ENCODE measurements at regions not wholly inside any gene's neighbourhood (a gene's known extent, or its start where the extent isn't known, plus 50 kb on each side); places are given as distances from the start of the nearest gene placed in this dataset.

GRCh38 chr6:113120582-113121285, 736.4 kb upstream of the MARCKS start:
- Mint-ChIP-seq H3K9me3 (peaks cover 18% of the 10 kb centered on the region), H3K36me3 (ENCODE audit: insufficient read depth) (no peaks in the 10 kb centered on the region), H3K27me3 (no peaks in the 10 kb centered on the region), H3K4me1 (no peaks in the 10 kb centered on the region), H3K27ac (ENCODE audit: low read depth) (no peak overlapping the region), H3K4me3 (no peak overlapping the region)
- DNase-seq (ENCODE audit: low spot score in 2 of 2): no peak
- ATAC-seq (replicated peaks; ENCODE audit: extremely low read depth, poor library complexity, severe bottlenecking): no peak

GRCh38 chr6:113121571-113121970, 735.6 kb upstream of the MARCKS start:
- Mint-ChIP-seq H3K9me3 (peaks cover 13% of the 10 kb centered on the region), H3K27ac (ENCODE audit: low read depth) (no peak overlapping the region), H3K4me3 (no peak overlapping the region), H3K36me3 (ENCODE audit: insufficient read depth) (no peaks in the 10 kb centered on the region), H3K4me1 (no peaks in the 10 kb centered on the region), H3K27me3 (no peaks in the 10 kb centered on the region)
- DNase-seq (ENCODE audit: low spot score in 2 of 2) (no peak), ATAC-seq (replicated peaks; ENCODE audit: extremely low read depth, poor library complexity, severe bottlenecking) (no peak)

- H3K27me3 Mint-ChIP-seq: no peaks in the 10 kb centered on the region
- no peak overlapping the region for H3K4me3 Mint-ChIP-seq
- no peak overlapping the region for H3K27ac Mint-ChIP-seq (ENCODE audit: low read depth)
- DNase-seq (ENCODE audit: low spot score in 2 of 2) (no peak), ATAC-seq (replicated peaks; ENCODE audit: extremely low read depth, poor library complexity, severe bottlenecking) (no peak)
- H3K9me3 Mint-ChIP-seq: peaks cover 9% of the 10 kb centered on the region
- H3K36me3 Mint-ChIP-seq (ENCODE audit: insufficient read depth): no peaks in the 10 kb centered on the region
- no peaks in the 10 kb centered on the region for H3K4me1 Mint-ChIP-seq
Observed at GRCh38 chr6:113122060-113122459, 735.1 kb upstream of the MARCKS start.

GRCh38 chr6:113125626-113126025, 731.5 kb upstream of the MARCKS start:
- H3K27me3 Mint-ChIP-seq: no peaks in the 10 kb centered on the region
- ATAC-seq (replicated peaks; ENCODE audit: extremely low read depth, poor library complexity, severe bottlenecking) (no peak), DNase-seq (ENCODE audit: low spot score in 2 of 2) (no peak)
- H3K4me1 Mint-ChIP-seq: no peaks in the 10 kb centered on the region
- H3K4me3 Mint-ChIP-seq: no peak overlapping the region
- H3K9me3 Mint-ChIP-seq: peaks cover 8% of the 10 kb centered on the region
- H3K27ac Mint-ChIP-seq (ENCODE audit: low read depth): no peak overlapping the region
- no peaks in the 10 kb centered on the region for H3K36me3 Mint-ChIP-seq (ENCODE audit: insufficient read depth)

DNA sequence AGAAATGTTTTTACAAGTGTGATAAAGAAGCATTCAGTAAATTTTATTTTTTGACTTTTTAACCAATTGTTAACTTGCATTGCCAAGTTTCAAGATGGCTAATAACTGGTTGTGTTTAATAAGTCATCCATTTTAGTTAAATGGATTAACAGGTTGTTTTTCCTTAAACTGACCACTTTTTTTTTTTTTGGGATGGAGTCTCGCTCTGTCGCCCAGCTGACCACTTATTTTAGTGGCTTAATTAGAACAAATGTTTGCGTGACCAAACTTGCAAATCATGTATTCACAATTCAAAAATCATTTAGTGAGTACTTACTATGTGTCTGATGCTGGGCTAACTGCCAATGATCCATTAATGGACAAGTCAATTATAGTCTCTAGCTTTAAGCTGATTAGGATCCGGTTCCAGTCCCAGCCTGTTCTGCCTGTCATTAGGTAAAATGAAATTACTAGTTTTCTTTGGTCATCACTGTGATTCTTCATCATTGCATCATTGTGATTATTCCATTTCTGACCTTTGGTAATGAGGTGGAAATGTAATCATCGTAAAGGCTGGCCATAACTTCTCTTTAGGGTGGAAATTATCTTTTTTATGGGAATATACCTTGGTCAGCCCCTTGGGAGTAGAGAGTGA, 729.2 kb upstream of the MARCKS start:
- Mint-ChIP-seq H3K27me3 (no peaks in the 10 kb centered on the region), H3K9me3 (no peaks in the 10 kb centered on the region), H3K4me1 (no peaks in the 10 kb centered on the region), H3K27ac (ENCODE audit: low read depth) (no peak overlapping the region), H3K4me3 (no peak overlapping the region), H3K36me3 (ENCODE audit: insufficient read depth) (no peaks in the 10 kb centered on the region)
- no peak for ATAC-seq (replicated peaks; ENCODE audit: extremely low read depth, poor library complexity, severe bottlenecking)
- no peak for DNase-seq (ENCODE audit: low spot score in 2 of 2)

GRCh38 chr6:113128661-113129060, 728.5 kb upstream of the MARCKS start:
- no peaks in the 10 kb centered on the region for H3K27me3 Mint-ChIP-seq
- H3K36me3 Mint-ChIP-seq (ENCODE audit: insufficient read depth): no peaks in the 10 kb centered on the region
- H3K4me3 Mint-ChIP-seq: no peak overlapping the region
- no peak for DNase-seq (ENCODE audit: low spot score in 2 of 2)
- no peak for ATAC-seq (replicated peaks; ENCODE audit: extremely low read depth, poor library complexity, severe bottlenecking)
- no peaks in the 10 kb centered on the region for H3K9me3 Mint-ChIP-seq
- H3K27ac Mint-ChIP-seq (ENCODE audit: low read depth): no peak overlapping the region
- H3K4me1 Mint-ChIP-seq: no peaks in the 10 kb centered on the region

DNA sequence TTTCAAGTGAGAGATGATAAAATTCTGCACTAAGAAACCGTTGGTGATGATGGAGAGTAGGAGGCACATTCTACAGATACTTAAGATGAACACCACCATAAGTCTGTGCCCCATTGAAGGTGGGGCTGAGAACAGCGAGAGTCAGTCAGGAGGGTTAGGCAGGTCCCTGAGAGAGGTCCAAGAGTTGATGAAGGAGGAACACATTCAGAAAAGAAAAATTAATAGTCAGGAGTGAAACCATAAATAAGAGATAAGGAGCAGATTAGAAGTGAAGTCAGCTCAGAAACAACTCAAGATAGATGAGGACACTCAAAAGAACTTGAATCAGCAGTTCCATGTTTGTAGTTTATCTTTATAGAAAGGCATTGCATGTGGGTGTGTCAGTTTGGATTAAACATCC, 727.2 kb upstream of the MARCKS start:
- Mint-ChIP-seq H3K4me1 (no peaks in the 10 kb centered on the region), H3K4me3 (no peak overlapping the region), H3K9me3 (no peaks in the 10 kb centered on the region), H3K27me3 (no peaks in the 10 kb centered on the region), H3K27ac (ENCODE audit: low read depth) (no peak overlapping the region), H3K36me3 (ENCODE audit: insufficient read depth) (no peaks in the 10 kb centered on the region)
- DNase-seq (ENCODE audit: low spot score in 2 of 2): no peak
- no peak for ATAC-seq (replicated peaks; ENCODE audit: extremely low read depth, poor library complexity, severe bottlenecking)

DNA sequence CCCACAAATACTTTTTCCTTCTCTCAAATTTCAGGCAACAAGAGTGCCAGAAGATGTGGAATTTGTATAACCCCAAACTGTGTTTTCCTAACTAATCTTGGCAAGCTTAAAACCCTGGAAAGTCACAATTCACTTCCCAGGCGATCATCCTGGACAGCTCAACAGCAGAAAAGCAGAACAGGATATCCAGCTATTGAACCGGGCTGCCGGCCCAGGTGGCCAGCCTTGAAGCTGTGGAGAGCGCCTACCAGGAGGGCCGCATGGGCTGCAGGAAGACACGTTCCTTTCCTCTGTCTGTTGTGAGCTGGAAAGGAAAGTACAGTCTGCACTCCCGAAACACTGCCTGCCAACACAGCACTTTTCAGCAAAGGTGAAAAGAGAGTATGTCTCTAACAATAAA, 719.7 kb upstream of the MARCKS start:
- no peaks in the 10 kb centered on the region for H3K4me1 Mint-ChIP-seq
- H3K9me3 Mint-ChIP-seq: peaks cover 8% of the 10 kb centered on the region
- no peak for ATAC-seq (replicated peaks; ENCODE audit: extremely low read depth, poor library complexity, severe bottlenecking)
- no peaks in the 10 kb centered on the region for H3K36me3 Mint-ChIP-seq (ENCODE audit: insufficient read depth)
- no peak overlapping the region for H3K4me3 Mint-ChIP-seq
- DNase-seq (ENCODE audit: low spot score in 2 of 2): no peak
- no peaks in the 10 kb centered on the region for H3K27me3 Mint-ChIP-seq
- no peak overlapping the region for H3K27ac Mint-ChIP-seq (ENCODE audit: low read depth)

GRCh38 chr6:113140721-113141120, 716.4 kb upstream of the MARCKS start:
- Mint-ChIP-seq H3K27ac (ENCODE audit: low read depth) (no peak overlapping the region), H3K27me3 (no peaks in the 10 kb centered on the region), H3K9me3 (peaks cover 8% of the 10 kb centered on the region), H3K36me3 (ENCODE audit: insufficient read depth) (no peaks in the 10 kb centered on the region), H3K4me3 (no peak overlapping the region), H3K4me1 (no peaks in the 10 kb centered on the region)
- no peak for ATAC-seq (replicated peaks; ENCODE audit: extremely low read depth, poor library complexity, severe bottlenecking)
- no peak for DNase-seq (ENCODE audit: low spot score in 2 of 2)

DNA sequence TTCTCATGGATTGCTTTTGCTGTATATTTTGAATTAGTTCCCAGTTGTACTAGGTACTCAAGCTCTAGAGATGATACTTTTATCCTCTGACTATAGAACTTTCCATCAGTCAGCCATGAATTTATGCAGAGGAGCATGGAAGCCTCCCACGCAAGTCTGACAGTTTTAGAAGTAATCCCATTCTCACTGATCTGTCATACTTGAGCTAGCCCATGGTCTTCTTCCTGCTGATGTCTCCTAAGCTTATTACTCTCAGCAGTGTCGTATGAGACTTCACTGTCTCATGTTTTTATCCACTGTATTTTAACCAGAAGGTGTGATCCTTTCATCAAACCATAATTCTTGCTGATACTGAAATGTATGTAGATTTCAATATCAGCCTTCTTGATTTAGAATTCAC, 715.2 kb upstream of the MARCKS start:
- Mint-ChIP-seq H3K4me3 (no peak overlapping the region), H3K27ac (ENCODE audit: low read depth) (no peak overlapping the region), H3K36me3 (ENCODE audit: insufficient read depth) (no peaks in the 10 kb centered on the region), H3K4me1 (no peaks in the 10 kb centered on the region), H3K9me3 (peaks cover 8% of the 10 kb centered on the region), H3K27me3 (no peaks in the 10 kb centered on the region)
- ATAC-seq (replicated peaks; ENCODE audit: extremely low read depth, poor library complexity, severe bottlenecking): no peak
- DNase-seq (ENCODE audit: low spot score in 2 of 2): no peak

DNA sequence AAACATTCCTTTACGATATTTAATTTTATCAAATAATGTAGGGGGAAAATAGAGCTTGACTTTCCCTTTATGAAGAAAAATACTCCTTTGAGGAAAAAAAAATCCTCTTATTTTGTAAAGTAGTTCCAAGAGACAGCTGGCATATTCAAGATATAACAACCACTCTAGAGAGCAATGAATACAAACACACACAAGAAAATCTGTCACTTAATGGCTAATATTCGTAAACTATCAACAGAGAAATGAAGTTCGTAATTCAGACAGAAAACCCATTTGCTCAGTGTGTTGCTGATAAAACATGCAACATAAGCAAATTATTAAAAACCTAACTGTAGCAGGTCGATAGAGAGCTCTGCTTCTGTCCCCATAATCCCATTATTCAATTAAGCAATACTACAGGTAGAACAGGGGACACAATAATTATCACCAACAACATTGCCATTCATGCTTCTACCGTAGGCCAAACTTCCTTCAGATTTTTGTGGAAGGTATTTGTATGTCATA, 714.4 kb upstream of the MARCKS start:
- peaks cover 11% of the 10 kb centered on the region for H3K9me3 Mint-ChIP-seq

GRCh38 chr6:113143206-113143605, 713.9 kb upstream of the MARCKS start:
- ATAC-seq (replicated peaks; ENCODE audit: extremely low read depth, poor library complexity, severe bottlenecking) (no peak), DNase-seq (ENCODE audit: low spot score in 2 of 2) (no peak)
- Mint-ChIP-seq H3K9me3 (peaks cover 13% of the 10 kb centered on the region), H3K36me3 (ENCODE audit: insufficient read depth) (no peaks in the 10 kb centered on the region), H3K27me3 (no peaks in the 10 kb centered on the region), H3K27ac (ENCODE audit: low read depth) (no peak overlapping the region), H3K4me1 (no peaks in the 10 kb centered on the region), H3K4me3 (no peak overlapping the region)

More for the DNA sequence above, 714.4 kb upstream of the MARCKS start:
- Mint-ChIP-seq H3K36me3 (ENCODE audit: insufficient read depth) (no peaks in the 10 kb centered on the region), H3K27me3 (no peaks in the 10 kb centered on the region), H3K4me3 (no peak overlapping the region), H3K4me1 (no peaks in the 10 kb centered on the region), H3K27ac (ENCODE audit: low read depth) (no peak overlapping the region)
- no peak for ATAC-seq (replicated peaks; ENCODE audit: extremely low read depth, poor library complexity, severe bottlenecking)
- no peak for DNase-seq (ENCODE audit: low spot score in 2 of 2)

DNA sequence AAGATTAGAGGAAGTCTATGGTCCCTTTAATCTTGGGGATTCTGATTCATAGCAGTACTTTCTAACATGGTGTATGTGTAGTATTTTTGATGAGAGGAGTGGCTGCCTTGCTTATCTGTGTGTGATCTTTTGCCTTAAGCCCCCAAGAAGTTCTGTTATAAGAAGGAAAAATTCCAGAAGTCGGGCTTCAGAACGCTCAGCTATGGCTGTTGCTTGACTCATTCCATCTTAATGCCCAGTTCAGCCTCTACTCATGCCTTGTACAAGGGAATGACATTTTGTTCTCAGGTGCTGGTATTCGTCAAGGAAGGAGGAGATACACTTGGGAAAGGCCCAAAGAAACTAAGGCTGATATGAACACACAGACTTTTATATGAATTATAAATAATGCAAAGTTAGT, 713.0 kb upstream of the MARCKS start:
- ATAC-seq (replicated peaks; ENCODE audit: extremely low read depth, poor library complexity, severe bottlenecking): no peak
- H3K9me3 Mint-ChIP-seq: peaks cover 13% of the 10 kb centered on the region
- H3K27me3 Mint-ChIP-seq: no peaks in the 10 kb centered on the region
- no peak for DNase-seq (ENCODE audit: low spot score in 2 of 2)
- H3K27ac Mint-ChIP-seq (ENCODE audit: low read depth): no peak overlapping the region
- no peaks in the 10 kb centered on the region for H3K4me1 Mint-ChIP-seq
- H3K36me3 Mint-ChIP-seq (ENCODE audit: insufficient read depth): no peaks in the 10 kb centered on the region
- no peak overlapping the region for H3K4me3 Mint-ChIP-seq

Measured in central memory CD8-positive, alpha-beta T cell (primary cell).